ENCODE measurements at regions not wholly inside any gene's neighbourhood (a gene's known extent, or its start where the extent isn't known, plus 50 kb on each side); places are given as distances from the start of the nearest gene placed in this dataset.

DNA sequence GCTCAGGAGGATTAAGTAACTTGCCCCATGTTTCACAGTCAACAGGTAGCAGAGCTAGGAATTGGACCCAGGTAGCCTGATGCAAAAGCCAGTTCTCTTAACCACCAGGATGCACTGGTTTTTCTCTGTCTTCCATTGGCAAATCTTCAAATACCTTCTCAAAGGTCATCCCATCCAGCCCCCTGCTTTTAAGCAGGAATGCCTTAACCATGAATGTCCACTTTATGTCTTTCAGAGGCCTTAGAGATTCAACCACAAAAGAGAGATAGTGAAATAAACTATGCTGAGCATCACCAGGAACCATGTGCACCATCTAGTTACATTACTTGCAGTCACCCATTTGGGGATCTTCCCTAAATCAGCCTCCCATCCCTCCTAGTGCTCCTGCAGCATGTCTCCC lies 94.3 kb downstream of the C17orf67 start:
- DNase-seq: no peak

DNA sequence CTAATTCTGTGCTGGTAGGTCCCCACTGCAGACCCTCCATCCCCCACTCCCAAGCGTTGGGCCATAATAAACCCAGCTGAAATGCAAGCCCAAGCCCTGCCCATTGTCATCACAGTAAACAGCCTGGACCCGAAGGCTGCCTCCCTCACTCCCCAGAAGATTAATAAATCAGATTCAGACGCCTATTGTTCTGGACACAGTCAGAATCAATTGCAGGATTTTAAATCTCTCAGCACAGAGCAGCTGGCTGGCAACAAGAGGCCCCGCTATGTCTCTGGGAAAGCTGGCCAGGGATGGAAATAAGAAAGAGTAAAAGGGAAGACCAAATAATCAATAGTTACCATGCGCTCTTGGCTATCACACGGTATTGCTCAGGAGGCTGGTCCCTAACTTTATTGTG lies 93.9 kb downstream of the C17orf67 start:
- no peak for DNase-seq

DNA sequence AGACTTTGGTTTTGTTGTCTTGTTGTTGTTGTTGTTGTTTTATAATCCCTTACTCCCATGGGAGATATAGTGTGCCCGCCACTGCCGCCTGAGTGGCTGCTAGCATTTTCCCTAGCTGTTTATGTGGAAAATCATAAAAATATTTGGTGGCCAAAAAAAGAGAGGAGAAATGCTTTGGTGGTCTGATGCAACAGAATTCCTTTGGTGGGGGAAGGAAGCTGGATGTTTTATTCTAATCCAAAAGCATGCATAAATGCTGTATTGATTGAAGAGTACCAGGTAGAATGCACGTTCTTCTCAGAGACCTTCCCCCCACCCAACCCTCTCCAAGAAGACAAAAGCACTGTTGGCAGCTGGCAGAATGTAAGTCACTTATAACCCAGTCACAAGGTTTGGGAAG lies 93.2 kb downstream of the C17orf67 start:
- DNase-seq: no peak

Data from activated T-cell treated with anti-CD3 and anti-CD28 coated beads, Interleukin-2, amount 50 U/mL, for 48 hours (primary cell).